DMS153 (cell line): ENCODE measurements at regions not wholly inside any gene's neighbourhood (a gene's known extent, or its start where the extent isn't known, plus 50 kb on each side); places are given as distances from the start of the nearest gene placed in this dataset.

Experiments
- DNase-seq: peaks from one replicate; lab custom pipeline; 2025; lab: John Stamatoyannopoulos, UW

- DNase-seq = no peak
These were observed 543.0 kb downstream of the SPRY1 start for GRCh38 chr4:123939621-123940020.

- no peak for DNase-seq
These were observed 544.0 kb downstream of the SPRY1 start for GRCh38 chr4:123940604-123941003.

- DNase-seq = no peak
These were observed 544.7 kb downstream of the SPRY1 start for GRCh38 chr4:123941306-123941705.

GRCh38 chr4:123943976-123944375 is 547.4 kb downstream of the SPRY1 start:
- no peak for DNase-seq

GRCh38 chr4:123945301-123945700 is 548.7 kb downstream of the SPRY1 start:
- no peak for DNase-seq

- no peak for DNase-seq
These were observed 553.9 kb downstream of the SPRY1 start for GRCh38 chr4:123950530-123950929.

GRCh38 chr4:123952530-123953274 is 556.1 kb downstream of the SPRY1 start:
- no peak for DNase-seq

- no peak for DNase-seq
These were observed 557.0 kb downstream of the SPRY1 start for GRCh38 chr4:123953566-123953965.

- DNase-seq = no peak
These were observed 557.6 kb downstream of the SPRY1 start for GRCh38 chr4:123954220-123954619.

- DNase-seq = no peak
These were observed 558.7 kb downstream of the SPRY1 start for GRCh38 chr4:123955167-123955800.

GRCh38 chr4:123956204-123956603 is 559.6 kb downstream of the SPRY1 start:
- DNase-seq = no peak

GRCh38 chr4:123966990-123967769 is 570.6 kb downstream of the SPRY1 start:
- no peak for DNase-seq

GRCh38 chr4:123972031-123972430 is 575.4 kb downstream of the SPRY1 start:
- DNase-seq = no peak

GRCh38 chr4:123974386-123975149 is 578.0 kb downstream of the SPRY1 start:
- no peak for DNase-seq

- peak; percentile 52 for DNase-seq
These were observed 579.7 kb downstream of the SPRY1 start for GRCh38 chr4:123976285-123976684.

GRCh38 chr4:123976819-123977218 is 580.2 kb downstream of the SPRY1 start:
- DNase-seq = no peak

GRCh38 chr4:123977641-123978081 is 581.1 kb downstream of the SPRY1 start:
- DNase-seq = no peak

GRCh38 chr4:123978637-123979036 is 582.0 kb downstream of the SPRY1 start:
- no peak for DNase-seq

- no peak for DNase-seq
These were observed 584.2 kb downstream of the SPRY1 start for GRCh38 chr4:123980736-123981300.

- DNase-seq = no peak
These were observed 588.3 kb downstream of the SPRY1 start for GRCh38 chr4:123984886-123985285.

- DNase-seq = no peak
These were observed 589.7 kb downstream of the SPRY1 start for GRCh38 chr4:123986268-123986798.
